Endothelial cell of umbilical vein (primary cell): ENCODE measurements at regions not wholly inside any gene's neighbourhood (a gene's known extent, or its start where the extent isn't known, plus 50 kb on each side); places are given as distances from the start of the nearest gene placed in this dataset.

Experiments used
- CTCF ChIP-seq, 2 donors: IDR thresholded peaks; 1 replicate in 1 of 2; 2 replicates in 1 of 2; pipeline ENCODE4 v1.5.1; 2011; ENCODE audit warnings: low read length in 2 of 2, mild to moderate bottlenecking in 2 of 2, moderate library complexity in 2 of 2, control low read depth in 1 of 2, inconsistent platforms in 1 of 2, low read depth in 1 of 2; ENCODE audit not compliant: insufficient read depth in 1 of 2; ENCODE audit errors: extremely low read depth in 1 of 2
- EZH2 ChIP-seq: IDR thresholded peaks from 2 replicates; pipeline ENCODE4 v1.6.1; 2012; ENCODE audit warnings: borderline replicate concordance, low read depth, mild to moderate bottlenecking, moderate library complexity, low read length, inconsistent platforms; ENCODE audit not compliant: severe bottlenecking
- POLR2A ChIP-seq: IDR thresholded peaks from 2 replicates; pipeline ENCODE4 v1.6.1; 2012; ENCODE audit warnings: low read depth, mild to moderate bottlenecking, control low read depth, low read length

DNA sequence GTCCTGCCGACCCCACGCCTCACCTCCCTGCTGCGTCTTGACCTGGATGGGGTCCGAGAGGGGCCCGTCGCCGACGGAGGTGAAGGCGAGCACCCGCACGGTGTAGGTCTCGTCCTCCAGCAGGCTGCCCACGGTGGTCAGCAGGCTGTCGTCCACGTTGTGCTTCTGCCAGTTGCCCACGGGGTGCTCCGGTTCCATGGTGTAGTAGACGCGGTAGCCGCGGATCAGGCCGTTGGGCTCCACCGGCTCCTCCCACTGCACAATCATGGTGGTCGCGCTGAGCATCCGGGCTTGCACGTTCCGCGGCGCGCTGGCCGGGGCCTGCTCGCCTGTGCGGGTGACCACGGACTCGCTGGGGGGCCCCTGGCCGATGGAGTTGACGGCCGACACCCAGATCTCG, 96.7 kb downstream of the PTPRS start:
- TF ChIP-seq CTCF (IDR thresholded peaks at IDR 0.05; ENCODE audit: extremely low read depth in 1 of 2, insufficient read depth in 1 of 2, low read depth in 1 of 2, low read length in 2 of 2) = no peak
- TF ChIP-seq POLR2A = no peak
- TF ChIP-seq EZH2 = no peak
